OCI-LY1 (cell line): ENCODE measurements at regions not wholly inside any gene's neighbourhood (a gene's known extent, or its start where the extent isn't known, plus 50 kb on each side); places are given as distances from the start of the nearest gene placed in this dataset.

ENCODE experiments used
- H2AFZ ChIP-seq: fragments of 200-600 bp; sonication (generic), shearing (Covaris generic); 2 replicates; pipeline ENCODE4 v1.6.0; 2014; ENCODE audit warnings: antibody characterized with exemption, mild to moderate bottlenecking, low read length
- H3F3A ChIP-seq: fragments of 200-600 bp; sonication (generic), shearing (Covaris generic); 2 replicates; pipeline ENCODE4 v1.6.0; 2014; ENCODE audit warnings: mild to moderate bottlenecking, antibody characterized with exemption, low read length, moderate library complexity; ENCODE audit not compliant: insufficient read depth
- H3K27ac ChIP-seq: fragments of 200-600 bp; sonication (generic); 2 replicates; pipeline ENCODE4 v1.5.1; 2014; ENCODE audit warnings: low read length, mixed run types, mild to moderate bottlenecking, low read depth; ENCODE audit not compliant: poor library complexity, severe bottlenecking
- H3K27me3 ChIP-seq: fragments of 200-600 bp; sonication (generic); 2 replicates; pipeline ENCODE4 v1.6.0; 2014; ENCODE audit warnings: antibody characterized with exemption, mild to moderate bottlenecking, low read length, moderate library complexity; ENCODE audit not compliant: insufficient read depth
- H3K36me3 ChIP-seq: fragments of 200-600 bp; sonication (generic); 2 replicates; pipeline ENCODE4 v1.6.1; 2014; ENCODE audit warnings: mild to moderate bottlenecking, antibody characterized with exemption, low read length, moderate library complexity, mixed read lengths; ENCODE audit not compliant: insufficient read depth
- H3K4me1 ChIP-seq: fragments of 200-600 bp; sonication (generic); 2 replicates; pipeline ENCODE4 v1.5.1; 2014; ENCODE audit warnings: mild to moderate bottlenecking, low read length, moderate library complexity; ENCODE audit not compliant: insufficient read depth, severe bottlenecking
- H3K4me2 ChIP-seq: fragments of 200-600 bp; sonication (generic), shearing (Covaris generic); 2 replicates; pipeline ENCODE4 v1.6.1; 2014; ENCODE audit warnings: low read length
- H3K4me3 ChIP-seq: fragments of 200-600 bp; sonication (generic); 2 replicates; pipeline ENCODE4 v1.5.1; 2014; ENCODE audit warnings: low read length, low read depth, mild to moderate bottlenecking, mixed read lengths; ENCODE audit not compliant: poor library complexity, severe bottlenecking
- H3K79me2 ChIP-seq: fragments of 200-600 bp; shearing (Covaris generic); 2 replicates; pipeline ENCODE4 v1.6.1; 2016; ENCODE audit warnings: mixed run types, low read length, mixed read lengths; ENCODE audit not compliant: insufficient read depth
- H3K9ac ChIP-seq: fragments of 200-600 bp; sonication (generic), shearing (Covaris generic); 2 replicates; pipeline ENCODE4 v1.6.1; 2014; ENCODE audit warnings: mild to moderate bottlenecking, low read length, mixed read lengths
- H3K9me2 ChIP-seq: fragments of 200-600 bp; sonication (generic), shearing (Covaris generic); 2 replicates; pipeline ENCODE4 v1.6.1; 2014; ENCODE audit warnings: low read depth, mild to moderate bottlenecking, low read length, mixed read lengths
- H3K9me3 ChIP-seq: fragments of 200-600 bp; shearing (Covaris generic); 2 replicates; pipeline ENCODE4 v1.6.1; 2014; ENCODE audit warnings: low read length, mixed read lengths
- H4K20me1 ChIP-seq: fragments of 200-600 bp; sonication (generic), shearing (Covaris generic); 2 replicates; pipeline ENCODE4 v1.6.0; 2016; ENCODE audit warnings: mild to moderate bottlenecking, low read length; ENCODE audit not compliant: insufficient read depth
- CTCF ChIP-seq: fragments of 200-600 bp; sonication (generic), shearing (Covaris generic); IDR thresholded peaks from 2 replicates; pipeline ENCODE4 v1.5.1; 2017; ENCODE audit warnings: mild to moderate bottlenecking, antibody characterized with exemption, low read length, moderate library complexity, mixed read lengths
- EZH2 ChIP-seq: fragments of 200-600 bp; sonication (generic), shearing (Covaris generic); IDR thresholded peaks from 2 replicates; pipeline ENCODE4 v1.8.0; 2017; ENCODE audit warnings: borderline replicate concordance, mixed run types, mild to moderate bottlenecking, antibody characterized with exemption, low read length, moderate library complexity, mixed read lengths

GRCh38 chr11:91296629-91297028 lies 928.0 kb upstream of the FAT3 start:
- Histone ChIP-seq H3K4me3 (no peak overlapping the region), H4K20me1 (no peaks in the 10 kb centered on the region), H3K27ac (no peak overlapping the region), H3K9me3 (no peaks in the 10 kb centered on the region), H2AFZ (no peak overlapping the region), H3K79me2 (no peaks in the 10 kb centered on the region), H3K9ac (no peak overlapping the region), H3K36me3 (no peaks in the 10 kb centered on the region), H3F3A (no peaks in the 10 kb centered on the region), H3K4me2 (no peak overlapping the region), H3K9me2 (no peaks in the 10 kb centered on the region), H3K4me1 (no peaks in the 10 kb centered on the region), H3K27me3 (no peaks in the 10 kb centered on the region)
- TF ChIP-seq CTCF: no peak
- no peak for TF ChIP-seq EZH2

GRCh38 chr11:91295591-91295990 lies 929.0 kb upstream of the FAT3 start:
- H3K9me2 ChIP-seq: no peaks in the 10 kb centered on the region
- H3K9ac ChIP-seq: no peak overlapping the region
- no peaks in the 10 kb centered on the region for H3F3A ChIP-seq
- no peak for TF ChIP-seq EZH2
- TF ChIP-seq CTCF: no peak
- H3K9me3 ChIP-seq: no peaks in the 10 kb centered on the region
- H3K27me3 ChIP-seq: no peaks in the 10 kb centered on the region
- H4K20me1 ChIP-seq: no peaks in the 10 kb centered on the region
- no peak overlapping the region for H2AFZ ChIP-seq
- no peaks in the 10 kb centered on the region for H3K79me2 ChIP-seq
- no peak overlapping the region for H3K4me2 ChIP-seq
- no peak overlapping the region for H3K27ac ChIP-seq
- no peaks in the 10 kb centered on the region for H3K36me3 ChIP-seq
- no peak overlapping the region for H3K4me3 ChIP-seq
- no peaks in the 10 kb centered on the region for H3K4me1 ChIP-seq

GRCh38 chr11:91293119-91293518 lies 931.5 kb upstream of the FAT3 start:
- no peak for TF ChIP-seq EZH2
- TF ChIP-seq CTCF: no peak
- Histone ChIP-seq H3K9ac (no peak overlapping the region), H3K27ac (no peak overlapping the region), H3K9me3 (no peaks in the 10 kb centered on the region), H3K4me1 (no peaks in the 10 kb centered on the region), H3K9me2 (no peaks in the 10 kb centered on the region), H3K4me2 (no peak overlapping the region), H3K36me3 (no peaks in the 10 kb centered on the region), H3K27me3 (no peaks in the 10 kb centered on the region), H2AFZ (no peak overlapping the region), H3K79me2 (no peaks in the 10 kb centered on the region), H3F3A (no peaks in the 10 kb centered on the region), H4K20me1 (no peaks in the 10 kb centered on the region), H3K4me3 (no peak overlapping the region)
